A549 (cell line): ENCODE measurements at regions not wholly inside any gene's neighbourhood (a gene's known extent, or its start where the extent isn't known, plus 50 kb on each side); places are given as distances from the start of the nearest gene placed in this dataset.

ENCODE experiments used
- CHD4 ChIP-seq: fragments of 200-600 bp; sonication (generic); IDR thresholded peaks from 2 replicates; pipeline ENCODE4 v1.6.1; 2016; ENCODE audit warnings: antibody characterized with exemption, mild to moderate bottlenecking, borderline replicate concordance
- EP300 ChIP-seq, 2 experiments: fragments of >200 bp; sonication (Bioruptor Twin); formaldehyde crosslinking; IDR thresholded peaks; 2 replicates in 1 of 2; 3 replicates in 1 of 2; pipeline ENCODE4 v1.6.1; 2016 to 2017
- TP53 ChIP-seq: fragments of 250-450 bp; sonication (Bioruptor Pico); IDR thresholded peaks from 2 replicates; pipeline ENCODE4 v1.5.0; 2021; ENCODE audit warnings: mild to moderate bottlenecking, moderate library complexity
- TF ChIP-seq, protein P1 (sequence below): fragments of >200 bp; sonication (Bioruptor Twin); formaldehyde crosslinking; IDR thresholded peaks from 3 replicates; pipeline ENCODE4 v1.5.1; 2016

GRCh38 chr2:224190234-224190935 is 151.3 kb upstream of the SERPINE2 start:
- TF ChIP-seq TP53 (CRISPR knock-in tag): no peak
- TF ChIP-seq, protein P1, sequence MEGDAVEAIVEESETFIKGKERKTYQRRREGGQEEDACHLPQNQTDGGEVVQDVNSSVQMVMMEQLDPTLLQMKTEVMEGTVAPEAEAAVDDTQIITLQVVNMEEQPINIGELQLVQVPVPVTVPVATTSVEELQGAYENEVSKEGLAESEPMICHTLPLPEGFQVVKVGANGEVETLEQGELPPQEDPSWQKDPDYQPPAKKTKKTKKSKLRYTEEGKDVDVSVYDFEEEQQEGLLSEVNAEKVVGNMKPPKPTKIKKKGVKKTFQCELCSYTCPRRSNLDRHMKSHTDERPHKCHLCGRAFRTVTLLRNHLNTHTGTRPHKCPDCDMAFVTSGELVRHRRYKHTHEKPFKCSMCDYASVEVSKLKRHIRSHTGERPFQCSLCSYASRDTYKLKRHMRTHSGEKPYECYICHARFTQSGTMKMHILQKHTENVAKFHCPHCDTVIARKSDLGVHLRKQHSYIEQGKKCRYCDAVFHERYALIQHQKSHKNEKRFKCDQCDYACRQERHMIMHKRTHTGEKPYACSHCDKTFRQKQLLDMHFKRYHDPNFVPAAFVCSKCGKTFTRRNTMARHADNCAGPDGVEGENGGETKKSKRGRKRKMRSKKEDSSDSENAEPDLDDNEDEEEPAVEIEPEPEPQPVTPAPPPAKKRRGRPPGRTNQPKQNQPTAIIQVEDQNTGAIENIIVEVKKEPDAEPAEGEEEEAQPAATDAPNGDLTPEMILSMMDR: no peak
- TF ChIP-seq CHD4: no peak
- no peak for TF ChIP-seq EP300 (IDR thresholded peaks at IDR 0.05)
